Thoracic aorta (tissue), 2 donors: ENCODE measurements at regions not wholly inside any gene's neighbourhood (a gene's known extent, or its start where the extent isn't known, plus 50 kb on each side); places are given as distances from the start of the nearest gene placed in this dataset.
"Not testable (repeated sequence)": the region's sequence is repeated elsewhere in the genome, so short reads cannot be mapped to it uniquely, and the experiment has no call there.

ENCODE experiments used
- ATAC-seq: fragments of 150-250 bp; one replicate; pipeline ENCODE4 v1.8.0; 2017; ENCODE audit warnings: low read depth; ENCODE audit not compliant: insufficient number of reproducible peaks, low FRiP score
- DNase-seq: peaks from one replicate; pipeline ENCODE4 v3.0.0-alpha.2; 2020; ENCODE audit warnings: low spot score
- H3K27ac ChIP-seq, 2 donors: fragments of 200-600 bp; sonication (generic); 1 replicate in 1 of 2; 2 replicates in 1 of 2; pipeline ENCODE4 v1.5.1; 2016; ENCODE audit warnings: mild to moderate bottlenecking in 2 of 2, moderate library complexity in 2 of 2
- H3K27me3 ChIP-seq: fragments of 200-600 bp; sonication (generic); replicated peaks from 2 replicates; pipeline ENCODE4 v1.6.0; 2016; ENCODE audit warnings: mild to moderate bottlenecking; ENCODE audit not compliant: insufficient read depth
- H3K36me3 ChIP-seq: fragments of 200-600 bp; sonication (generic); one replicate; pipeline ENCODE4 v1.5.1; 2016
- H3K4me1 ChIP-seq, 2 donors: fragments of 200-600 bp; sonication (generic); 1 replicate in 1 of 2; 2 replicates in 1 of 2; pipeline versions ENCODE4 v1.5.1 to v1.6.0; 2016; ENCODE audit warnings: low read depth in 2 of 2, mild to moderate bottlenecking in 1 of 2; ENCODE audit not compliant: control insufficient read depth in 1 of 2
- H3K4me3 ChIP-seq: fragments of 200-600 bp; sonication (generic); 2 replicates; pipeline ENCODE4 v1.5.1; 2016; ENCODE audit warnings: mild to moderate bottlenecking
- H3K9me3 ChIP-seq: fragments of 200-600 bp; sonication (generic); 2 replicates; pipeline ENCODE4 v1.5.1; 2016
- TF ChIP-seq, protein P1 (sequence below): fragments of 200-600 bp; sonication (generic); IDR thresholded peaks from one replicate; pipeline ENCODE4 v1.5.1; 2019; ENCODE audit warnings: antibody characterized with exemption

DNA sequence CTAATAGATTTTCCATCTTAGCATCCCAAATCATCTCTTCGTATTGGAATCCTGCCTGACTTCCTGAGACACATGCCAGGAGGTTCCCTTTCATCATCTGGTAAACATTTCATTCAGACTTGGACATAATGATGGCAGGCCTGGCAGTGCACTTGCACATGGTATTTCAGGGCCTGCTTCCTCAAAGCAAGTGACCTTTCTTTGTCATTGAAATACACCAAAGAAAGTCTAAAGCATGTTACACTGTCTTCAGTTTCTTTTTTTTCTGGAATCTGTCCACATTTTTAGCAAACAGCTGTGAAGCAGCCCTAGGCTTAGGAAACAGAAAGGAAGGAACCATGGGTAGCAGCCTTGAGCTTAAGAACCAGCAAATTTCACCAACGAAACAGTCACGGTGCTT, 205.9 kb upstream of the VCX start:
- DNase-seq: no peak
- Histone ChIP-seq H3K36me3 (no peaks in the 10 kb centered on the region), H3K4me1 (no peaks in the 10 kb centered on the region), H3K27me3 (no peaks in the 10 kb centered on the region), H3K27ac (no peak overlapping the region), H3K9me3 (no peaks in the 10 kb centered on the region), H3K4me3 (no peak overlapping the region)
- ATAC-seq: no peak
- TF ChIP-seq, protein P1, sequence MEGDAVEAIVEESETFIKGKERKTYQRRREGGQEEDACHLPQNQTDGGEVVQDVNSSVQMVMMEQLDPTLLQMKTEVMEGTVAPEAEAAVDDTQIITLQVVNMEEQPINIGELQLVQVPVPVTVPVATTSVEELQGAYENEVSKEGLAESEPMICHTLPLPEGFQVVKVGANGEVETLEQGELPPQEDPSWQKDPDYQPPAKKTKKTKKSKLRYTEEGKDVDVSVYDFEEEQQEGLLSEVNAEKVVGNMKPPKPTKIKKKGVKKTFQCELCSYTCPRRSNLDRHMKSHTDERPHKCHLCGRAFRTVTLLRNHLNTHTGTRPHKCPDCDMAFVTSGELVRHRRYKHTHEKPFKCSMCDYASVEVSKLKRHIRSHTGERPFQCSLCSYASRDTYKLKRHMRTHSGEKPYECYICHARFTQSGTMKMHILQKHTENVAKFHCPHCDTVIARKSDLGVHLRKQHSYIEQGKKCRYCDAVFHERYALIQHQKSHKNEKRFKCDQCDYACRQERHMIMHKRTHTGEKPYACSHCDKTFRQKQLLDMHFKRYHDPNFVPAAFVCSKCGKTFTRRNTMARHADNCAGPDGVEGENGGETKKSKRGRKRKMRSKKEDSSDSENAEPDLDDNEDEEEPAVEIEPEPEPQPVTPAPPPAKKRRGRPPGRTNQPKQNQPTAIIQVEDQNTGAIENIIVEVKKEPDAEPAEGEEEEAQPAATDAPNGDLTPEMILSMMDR: no peak

DNA sequence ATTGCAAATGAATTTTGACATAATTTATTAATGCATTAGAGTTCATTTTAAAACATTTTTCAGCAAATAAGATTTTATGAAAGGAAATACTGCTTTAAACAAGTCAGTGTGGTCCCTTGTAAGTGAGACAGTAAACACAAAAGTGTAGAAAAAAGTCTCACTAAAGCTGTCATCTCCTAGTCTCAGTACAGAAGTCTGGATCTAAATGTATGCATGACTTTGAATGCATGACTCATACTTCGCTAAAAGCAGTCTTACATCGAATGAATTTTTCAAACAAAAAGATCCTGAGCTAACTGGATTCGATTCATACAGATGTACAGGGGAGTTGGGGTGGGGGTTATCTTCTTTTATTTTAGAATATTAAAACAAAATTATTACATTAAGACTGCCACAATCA, 207.4 kb upstream of the VCX start:
- Histone ChIP-seq H3K4me1 (no peaks in the 10 kb centered on the region), H3K27ac (no peak overlapping the region), H3K36me3 (no peaks in the 10 kb centered on the region), H3K4me3 (no peak overlapping the region), H3K9me3 (no peaks in the 10 kb centered on the region), H3K27me3 (no peaks in the 10 kb centered on the region)
- ATAC-seq: no peak
- TF ChIP-seq, protein P1: no peak
- no peak for DNase-seq

DNA sequence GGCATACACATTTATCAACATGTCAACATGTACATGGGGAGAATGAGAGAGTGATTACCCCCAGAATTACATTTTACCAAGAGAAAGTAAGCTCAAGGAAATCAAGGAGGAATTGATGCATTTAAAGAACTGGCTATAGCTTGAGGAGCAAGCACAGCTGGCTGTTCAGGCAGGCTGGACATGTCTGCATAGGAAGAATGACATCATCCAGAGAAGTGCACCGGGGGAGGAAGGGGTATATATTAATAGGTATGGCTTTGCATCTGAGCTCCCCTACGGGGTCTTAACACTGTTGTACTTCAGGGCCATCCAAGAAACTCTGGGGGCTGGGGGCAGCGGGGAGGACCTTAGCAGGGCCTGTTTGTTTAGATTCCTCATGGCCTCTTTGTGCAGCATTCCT, 222.4 kb upstream of the VCX start:
- Histone ChIP-seq H3K9me3 (no peaks in the 10 kb centered on the region), H3K4me1 (no peaks in the 10 kb centered on the region), H3K27me3 (no peaks in the 10 kb centered on the region), H3K4me3 (no peak overlapping the region), H3K36me3 (no peaks in the 10 kb centered on the region), H3K27ac (no peak overlapping the region)
- ATAC-seq (no peak), DNase-seq (no peak)
- TF ChIP-seq, protein P1: no peak

DNA sequence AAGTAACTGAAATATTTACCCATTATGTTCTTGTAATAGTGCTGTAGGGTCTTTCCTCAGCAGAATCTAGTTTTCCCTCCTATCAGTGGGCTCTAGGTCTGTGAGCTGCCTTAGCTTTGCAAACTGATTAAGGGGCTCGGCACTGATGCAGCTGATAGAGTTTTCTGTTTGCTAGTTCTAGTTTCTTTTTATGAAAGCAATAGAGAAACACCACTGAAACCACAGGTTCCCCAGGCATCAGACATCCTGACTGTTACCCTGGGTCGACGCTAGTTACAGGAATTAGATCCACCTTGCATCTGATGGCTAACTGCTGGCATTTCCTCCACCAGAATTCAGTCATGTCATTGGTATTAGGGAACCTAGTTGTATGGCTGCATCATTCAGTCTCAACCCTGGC, 225.0 kb upstream of the VCX start:
- ATAC-seq: no peak
- TF ChIP-seq, protein P1: no peak

DNA sequence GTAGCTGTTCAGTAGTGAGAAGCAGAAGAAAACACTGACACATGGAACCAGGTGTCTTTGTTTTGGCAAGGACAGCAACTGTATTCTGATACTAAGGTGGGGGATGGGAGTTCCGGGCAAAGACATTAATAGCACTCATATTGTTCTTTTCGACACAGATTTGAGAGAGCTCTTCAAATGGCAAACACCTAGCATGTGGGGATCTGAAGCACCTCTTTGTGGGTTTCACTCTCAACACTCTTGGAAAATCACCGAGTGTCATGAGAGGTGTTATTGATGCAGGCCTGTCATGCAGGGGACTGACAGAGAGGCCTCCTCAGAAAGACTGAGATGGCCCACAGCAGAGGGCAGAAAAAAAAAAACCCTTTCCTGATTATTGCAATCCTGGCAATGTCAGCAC, 228.4 kb upstream of the VCX start:
- DNase-seq (no peak), ATAC-seq (no peak)
- Histone ChIP-seq H3K27me3 (no peaks in the 10 kb centered on the region), H3K27ac (no peak overlapping the region), H3K9me3 (no peaks in the 10 kb centered on the region), H3K36me3 (no peaks in the 10 kb centered on the region), H3K4me3 (no peak overlapping the region), H3K4me1 (no peaks in the 10 kb centered on the region)
- TF ChIP-seq, protein P1: no peak

More for the DNA sequence above, 225.0 kb upstream of the VCX start:
- Histone ChIP-seq H3K4me1 (no peaks in the 10 kb centered on the region), H3K9me3 (no peaks in the 10 kb centered on the region), H3K36me3 (no peaks in the 10 kb centered on the region), H3K27me3 (no peaks in the 10 kb centered on the region), H3K4me3 (no peak overlapping the region), H3K27ac (no peak overlapping the region)
- DNase-seq: no peak

DNA sequence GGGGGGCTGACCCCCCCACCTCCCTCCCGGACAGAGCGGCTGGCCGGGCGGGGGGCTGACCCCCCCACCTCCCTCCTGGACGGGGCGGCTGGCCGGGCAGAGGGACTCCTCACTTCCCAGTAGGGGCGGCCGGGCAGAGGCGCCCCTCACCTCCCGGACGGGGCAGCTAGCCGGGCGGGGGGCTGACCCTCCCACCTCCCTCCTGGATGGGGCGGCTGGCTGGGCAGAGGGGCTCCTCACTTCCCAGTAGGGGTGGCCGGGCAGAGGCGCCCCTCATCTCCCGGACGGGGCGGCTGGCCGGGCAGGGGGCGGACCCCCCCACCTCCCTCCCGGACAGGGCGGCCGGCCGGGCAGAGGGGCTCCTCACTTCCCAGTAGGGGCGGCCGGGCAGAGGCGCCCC, 234.3 kb upstream of the VCX start:
- not testable (repeated sequence) for DNase-seq, H3K27me3 ChIP-seq, H3K36me3 ChIP-seq, H3K4me3 ChIP-seq, ATAC-seq, H3K9me3 ChIP-seq, H3K27ac ChIP-seq, H3K4me1 ChIP-seq
